ENCODE measurements at regions not wholly inside any gene's neighbourhood (a gene's known extent, or its start where the extent isn't known, plus 50 kb on each side); places are given as distances from the start of the nearest gene placed in this dataset.
"Not testable (repeated sequence)": the region's sequence is repeated elsewhere in the genome, so short reads cannot be mapped to it uniquely, and the experiment has no call there.

DNA sequence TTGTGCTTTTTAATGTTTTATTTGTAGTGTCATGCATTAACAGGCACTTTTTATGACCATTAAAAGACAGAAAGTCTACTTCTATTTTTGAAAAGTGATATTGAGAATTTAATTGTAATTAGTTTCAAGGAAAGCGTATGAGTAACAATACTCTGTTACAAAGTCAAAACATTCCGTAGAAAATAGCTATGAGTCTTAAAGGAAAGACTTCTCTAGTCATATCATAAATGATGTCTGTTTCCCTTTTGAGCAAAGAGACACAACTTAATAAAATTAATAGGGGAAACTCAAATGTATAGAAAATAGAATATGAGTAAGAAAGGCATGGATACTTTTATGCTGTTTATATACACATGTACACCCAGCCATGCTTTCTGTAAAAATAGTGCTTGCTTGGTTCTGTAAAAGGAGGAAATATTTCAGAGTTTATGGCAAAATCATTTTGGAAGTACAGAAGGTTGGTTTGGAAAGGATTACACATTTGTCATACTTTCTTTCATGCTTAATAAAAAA is 107.8 kb upstream of the AHI1 start:
- no peaks in the 10 kb centered on the region for H3K4me1 ChIP-seq (ENCODE audit: control insufficient read depth in 1 of 2, insufficient read depth in 2 of 2, low read length in 2 of 2)
- no peak overlapping the region for H3K27ac ChIP-seq (ENCODE audit: low read length)
- no peak overlapping the region for H3K4me3 ChIP-seq (ENCODE audit: low read depth in 1 of 2, low read length in 2 of 2)
- H3K9me3 ChIP-seq (ENCODE audit: control insufficient read depth in 1 of 2, low read length in 2 of 2), result no peaks in the 10 kb centered on the region
- H3K27me3 ChIP-seq (ENCODE audit: low read depth, low read length), result no peaks in the 10 kb centered on the region
- H3K36me3 ChIP-seq (ENCODE audit: control insufficient read depth in 1 of 2, insufficient read depth in 2 of 2, low read length in 2 of 2), result no peaks in the 10 kb centered on the region

DNA sequence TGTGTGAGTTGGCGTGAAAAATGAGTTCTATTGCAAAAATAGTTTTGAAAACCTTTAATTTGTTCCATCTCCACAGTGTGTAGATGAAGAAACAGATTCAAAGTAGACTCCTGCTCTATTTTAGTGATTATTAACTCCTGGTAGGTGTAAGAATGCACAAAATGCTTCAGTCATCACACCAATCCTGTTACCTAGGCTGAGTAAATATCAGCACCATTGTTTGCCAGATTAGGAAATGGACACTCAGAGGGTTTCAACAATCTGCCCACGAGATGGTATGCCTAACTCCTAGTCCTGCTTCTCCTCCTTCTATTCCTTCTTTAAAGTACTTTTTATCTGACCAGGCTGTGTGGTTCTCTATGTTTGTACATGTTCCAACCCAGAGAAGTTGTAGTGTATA is 108.9 kb upstream of the AHI1 start:
- no peaks in the 10 kb centered on the region for H3K36me3 ChIP-seq (ENCODE audit: control insufficient read depth in 1 of 2, insufficient read depth in 2 of 2, low read length in 2 of 2)
- no peaks in the 10 kb centered on the region for H3K27me3 ChIP-seq (ENCODE audit: low read depth, low read length)
- H3K4me1 ChIP-seq (ENCODE audit: control insufficient read depth in 1 of 2, insufficient read depth in 2 of 2, low read length in 2 of 2), result no peaks in the 10 kb centered on the region
- no peak overlapping the region for H3K27ac ChIP-seq (ENCODE audit: low read length)
- no peaks in the 10 kb centered on the region for H3K9me3 ChIP-seq (ENCODE audit: control insufficient read depth in 1 of 2, low read length in 2 of 2)
- no peak overlapping the region for H3K4me3 ChIP-seq (ENCODE audit: low read depth in 1 of 2, low read length in 2 of 2)

DNA sequence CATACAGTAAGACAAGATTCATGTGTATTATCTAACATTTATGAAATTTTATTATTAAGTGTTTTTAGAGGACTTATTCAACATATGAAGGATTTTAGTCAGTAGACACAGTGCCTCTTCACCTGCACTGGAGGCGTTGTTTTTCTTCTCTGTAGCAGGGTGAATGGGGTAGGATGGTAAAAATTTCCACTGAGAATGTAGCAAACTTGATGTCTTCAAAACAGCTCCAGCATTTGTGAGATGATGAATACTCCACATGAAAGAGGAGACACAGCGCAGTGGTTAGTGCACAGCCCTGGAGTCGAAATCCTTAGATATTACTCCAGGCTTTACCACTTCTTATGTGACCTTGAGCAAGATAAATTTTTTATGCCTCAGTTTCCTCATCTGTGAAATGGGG is 110.5 kb upstream of the AHI1 start:
- H3K27ac ChIP-seq (ENCODE audit: low read length), result no peak overlapping the region
- no peak overlapping the region for H3K4me3 ChIP-seq (ENCODE audit: low read depth in 1 of 2, low read length in 2 of 2)
- H3K4me1 ChIP-seq (ENCODE audit: control insufficient read depth in 1 of 2, insufficient read depth in 2 of 2, low read length in 2 of 2), result no peaks in the 10 kb centered on the region
- H3K36me3 ChIP-seq (ENCODE audit: control insufficient read depth in 1 of 2, insufficient read depth in 2 of 2, low read length in 2 of 2), result no peaks in the 10 kb centered on the region
- no peaks in the 10 kb centered on the region for H3K27me3 ChIP-seq (ENCODE audit: low read depth, low read length)
- no peaks in the 10 kb centered on the region for H3K9me3 ChIP-seq (ENCODE audit: control insufficient read depth in 1 of 2, low read length in 2 of 2)

DNA sequence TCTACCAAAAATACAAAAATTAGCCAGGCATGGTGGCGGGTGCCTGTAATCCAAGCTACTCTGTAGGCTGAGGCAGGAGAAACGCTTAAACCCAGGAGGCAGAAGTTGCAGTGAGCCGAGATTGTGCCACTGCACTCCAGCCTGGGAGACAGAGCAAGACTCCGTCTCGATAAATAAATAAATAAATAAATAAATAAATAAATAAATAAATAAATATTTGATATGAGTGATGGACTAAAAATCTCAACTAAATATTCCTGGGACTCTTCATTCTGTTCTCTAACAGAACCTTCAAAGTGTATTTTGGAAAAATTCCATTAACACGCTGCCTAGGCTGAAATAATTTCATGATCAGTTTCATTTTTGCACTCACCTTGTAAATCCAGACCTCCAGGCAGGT is 112.7 kb upstream of the AHI1 start:
- H3K27ac ChIP-seq (ENCODE audit: low read length); H3K36me3 ChIP-seq (ENCODE audit: control insufficient read depth in 1 of 2, insufficient read depth in 2 of 2, low read length in 2 of 2); H3K4me1 ChIP-seq (ENCODE audit: control insufficient read depth in 1 of 2, insufficient read depth in 2 of 2, low read length in 2 of 2); H3K9me3 ChIP-seq (ENCODE audit: control insufficient read depth in 1 of 2, low read length in 2 of 2); H3K4me3 ChIP-seq (ENCODE audit: low read depth in 1 of 2, low read length in 2 of 2); H3K27me3 ChIP-seq (ENCODE audit: low read depth, low read length): not testable (repeated sequence)

DNA sequence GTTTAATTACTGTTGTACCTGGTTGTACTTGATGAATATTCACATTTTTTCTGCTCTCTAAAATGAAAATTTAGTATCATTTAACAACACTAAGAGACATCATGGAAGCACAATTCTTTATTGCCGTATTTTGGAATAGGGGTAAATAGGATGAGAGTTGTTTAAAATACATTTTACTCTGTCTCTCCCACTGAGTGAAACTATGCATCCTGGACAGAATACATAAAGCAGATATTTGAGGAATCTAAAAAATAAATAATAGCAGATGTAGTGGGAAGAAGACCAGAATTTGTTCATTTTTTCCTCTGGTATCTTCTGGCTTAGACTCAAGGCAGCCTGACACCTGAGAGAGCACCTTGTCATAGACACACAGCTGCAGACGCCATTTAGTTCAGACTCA is 119.1 kb upstream of the AHI1 start:
- H3K4me3 ChIP-seq (ENCODE audit: low read depth in 1 of 2, low read length in 2 of 2), result no peak overlapping the region
- no peak overlapping the region for H3K27ac ChIP-seq (ENCODE audit: low read length)
- H3K4me1 ChIP-seq (ENCODE audit: control insufficient read depth in 1 of 2, insufficient read depth in 2 of 2, low read length in 2 of 2), result no peaks in the 10 kb centered on the region

DNA sequence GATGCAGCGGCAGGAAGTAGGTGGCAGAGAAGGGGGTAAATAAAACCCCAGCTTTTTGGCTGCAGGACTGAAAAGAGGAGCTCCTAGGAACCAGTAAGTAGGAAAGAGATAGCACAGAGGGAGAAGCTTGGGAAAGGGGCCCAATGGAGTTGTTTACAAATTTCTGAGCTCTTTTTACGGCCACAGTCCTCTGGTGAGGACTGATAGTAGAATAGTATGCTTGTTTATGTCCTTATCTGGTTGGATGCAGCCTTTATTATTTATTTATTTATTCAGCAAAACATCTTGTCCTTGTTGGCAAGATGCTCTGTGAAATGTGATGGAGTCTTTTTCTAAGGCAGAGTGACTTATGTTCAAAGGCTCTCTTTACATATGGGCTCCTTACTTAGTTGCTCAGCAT is 119.7 kb upstream of the AHI1 start:
- Histone ChIP-seq H3K4me3 (ENCODE audit: low read depth in 1 of 2, low read length in 2 of 2) (no peak overlapping the region), H3K27me3 (ENCODE audit: low read depth, low read length) (no peaks in the 10 kb centered on the region), H3K27ac (ENCODE audit: low read length) (no peak overlapping the region), H3K9me3 (ENCODE audit: control insufficient read depth in 1 of 2, low read length in 2 of 2) (no peaks in the 10 kb centered on the region), H3K4me1 (ENCODE audit: control insufficient read depth in 1 of 2, insufficient read depth in 2 of 2, low read length in 2 of 2) (no peaks in the 10 kb centered on the region), H3K36me3 (ENCODE audit: control insufficient read depth in 1 of 2, insufficient read depth in 2 of 2, low read length in 2 of 2) (no peaks in the 10 kb centered on the region)

More for the DNA sequence above, 119.1 kb upstream of the AHI1 start:
- H3K9me3 ChIP-seq (ENCODE audit: control insufficient read depth in 1 of 2, low read length in 2 of 2), result no peaks in the 10 kb centered on the region
- no peaks in the 10 kb centered on the region for H3K36me3 ChIP-seq (ENCODE audit: control insufficient read depth in 1 of 2, insufficient read depth in 2 of 2, low read length in 2 of 2)
- H3K27me3 ChIP-seq (ENCODE audit: low read depth, low read length), result no peaks in the 10 kb centered on the region

DNA sequence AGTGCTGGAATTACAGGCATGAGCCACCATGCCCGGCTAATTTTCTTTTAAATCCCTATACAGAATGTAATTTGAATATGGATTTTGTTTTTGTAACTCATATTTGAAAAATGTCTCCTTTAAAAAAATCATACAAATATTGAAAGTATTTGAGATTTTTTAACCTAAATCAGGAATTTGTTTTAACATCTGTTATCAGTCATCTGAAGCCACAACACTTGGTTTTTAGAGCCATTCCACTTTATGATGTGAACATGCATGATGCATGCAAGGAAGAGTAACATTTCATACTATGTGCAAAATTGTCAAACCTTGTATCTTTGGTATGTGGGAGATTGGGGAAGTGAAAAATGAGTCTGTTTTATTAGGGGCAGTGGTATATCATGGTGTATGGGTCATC is 124.5 kb upstream of the AHI1 start:
- Histone ChIP-seq H3K4me1 (ENCODE audit: control insufficient read depth in 1 of 2, insufficient read depth in 2 of 2, low read length in 2 of 2) (no peaks in the 10 kb centered on the region), H3K9me3 (ENCODE audit: control insufficient read depth in 1 of 2, low read length in 2 of 2) (no peaks in the 10 kb centered on the region), H3K27me3 (ENCODE audit: low read depth, low read length) (no peaks in the 10 kb centered on the region), H3K27ac (ENCODE audit: low read length) (no peak overlapping the region), H3K4me3 (ENCODE audit: low read depth in 1 of 2, low read length in 2 of 2) (no peak overlapping the region), H3K36me3 (ENCODE audit: control insufficient read depth in 1 of 2, insufficient read depth in 2 of 2, low read length in 2 of 2) (no peaks in the 10 kb centered on the region)

DNA sequence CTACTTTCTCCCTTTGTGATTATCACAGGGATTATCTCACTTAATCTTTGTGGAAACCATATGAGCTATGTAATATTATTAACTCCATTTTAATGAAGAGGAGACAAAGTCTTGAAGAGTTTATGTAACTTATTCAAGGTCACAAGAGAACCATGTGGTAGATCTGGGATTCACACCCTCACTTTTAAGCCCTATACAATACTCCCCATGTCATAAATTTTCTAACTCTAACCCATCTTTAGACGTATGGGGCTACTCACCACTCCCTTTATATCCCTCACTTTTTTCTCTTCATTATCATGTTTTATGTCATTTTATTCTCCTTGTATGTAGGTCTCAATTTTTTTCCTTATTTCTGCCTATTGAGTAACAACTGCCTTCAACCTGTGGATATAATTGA is 126.4 kb upstream of the AHI1 start:
- no peak overlapping the region for H3K27ac ChIP-seq (ENCODE audit: low read length)
- no peaks in the 10 kb centered on the region for H3K4me1 ChIP-seq (ENCODE audit: control insufficient read depth in 1 of 2, insufficient read depth in 2 of 2, low read length in 2 of 2)
- no peaks in the 10 kb centered on the region for H3K36me3 ChIP-seq (ENCODE audit: control insufficient read depth in 1 of 2, insufficient read depth in 2 of 2, low read length in 2 of 2)
- H3K9me3 ChIP-seq (ENCODE audit: control insufficient read depth in 1 of 2, low read length in 2 of 2), result no peaks in the 10 kb centered on the region
- H3K27me3 ChIP-seq (ENCODE audit: low read depth, low read length), result no peaks in the 10 kb centered on the region
- no peak overlapping the region for H3K4me3 ChIP-seq (ENCODE audit: low read depth in 1 of 2, low read length in 2 of 2)

DNA sequence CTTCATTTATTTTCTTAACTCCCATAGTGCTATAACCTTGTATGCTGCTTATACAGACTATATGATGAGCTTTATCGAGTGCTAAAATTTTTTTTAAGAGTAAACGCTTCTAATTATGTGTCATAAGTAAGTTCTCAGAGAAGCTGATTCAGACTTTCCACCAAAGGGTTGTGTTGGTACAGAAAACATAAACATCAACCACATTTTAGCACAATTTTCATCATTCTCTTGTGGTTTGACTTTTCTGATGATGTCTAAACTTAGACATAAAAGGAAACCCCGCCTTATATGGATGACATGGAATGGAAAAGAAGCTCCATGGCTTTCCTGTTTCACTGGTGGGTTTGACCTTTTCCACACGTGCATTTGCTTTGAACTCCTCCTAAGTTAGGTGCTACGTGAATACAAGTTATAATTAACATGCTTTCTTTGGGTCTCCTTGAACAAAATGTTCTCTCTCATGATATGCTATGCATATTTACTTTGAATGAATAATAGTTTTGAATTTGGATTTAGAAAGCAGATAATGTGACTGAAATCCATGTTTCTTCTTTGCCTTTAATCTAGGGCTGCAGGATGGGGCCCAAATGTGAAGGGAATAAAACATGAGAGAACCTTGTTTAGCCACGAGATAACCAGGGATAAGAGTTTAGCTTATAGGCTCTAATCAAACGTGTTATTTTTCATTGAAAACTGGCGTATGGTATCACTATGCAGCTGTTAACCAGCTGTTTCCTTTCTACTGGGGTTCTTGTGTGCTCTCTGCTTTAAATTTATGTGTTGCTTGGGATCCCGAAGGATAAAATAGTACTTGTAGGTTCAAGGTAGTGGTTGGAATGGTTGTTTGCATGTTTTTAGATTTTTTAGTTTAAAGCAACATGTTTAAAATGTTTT is 127.1 kb upstream of the AHI1 start:
- no peaks in the 10 kb centered on the region for H3K27me3 ChIP-seq (ENCODE audit: low read depth, low read length)
- H3K4me3 ChIP-seq (ENCODE audit: low read depth in 1 of 2, low read length in 2 of 2), result no peak overlapping the region
- H3K9me3 ChIP-seq (ENCODE audit: control insufficient read depth in 1 of 2, low read length in 2 of 2), result no peaks in the 10 kb centered on the region
- no peaks in the 10 kb centered on the region for H3K36me3 ChIP-seq (ENCODE audit: control insufficient read depth in 1 of 2, insufficient read depth in 2 of 2, low read length in 2 of 2)
- H3K4me1 ChIP-seq (ENCODE audit: control insufficient read depth in 1 of 2, insufficient read depth in 2 of 2, low read length in 2 of 2), result no peaks in the 10 kb centered on the region
- no peak overlapping the region for H3K27ac ChIP-seq (ENCODE audit: low read length)

DNA sequence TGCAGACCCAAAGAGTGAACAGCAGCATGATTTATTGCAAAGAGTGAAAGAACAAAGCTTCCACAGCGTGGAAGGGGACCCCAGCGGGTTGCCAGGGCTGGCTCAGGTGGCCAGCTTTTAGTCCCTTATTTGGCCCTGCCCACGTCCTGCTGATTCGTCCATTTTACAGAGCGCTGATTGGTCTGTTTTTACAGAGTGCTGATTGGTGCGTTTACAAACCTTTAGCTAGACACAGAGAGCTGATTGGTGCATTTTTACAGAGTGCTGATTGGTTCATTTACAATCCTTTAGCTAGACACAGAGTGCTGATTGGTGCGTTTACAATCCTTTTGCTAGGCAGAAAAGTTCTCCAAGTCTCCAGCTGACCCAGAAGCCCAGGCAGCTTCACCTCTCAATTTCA is 128.5 kb upstream of the AHI1 start:
- H3K27me3 ChIP-seq (ENCODE audit: low read depth, low read length); H3K36me3 ChIP-seq (ENCODE audit: control insufficient read depth in 1 of 2, insufficient read depth in 2 of 2, low read length in 2 of 2); H3K9me3 ChIP-seq (ENCODE audit: control insufficient read depth in 1 of 2, low read length in 2 of 2); H3K4me3 ChIP-seq (ENCODE audit: low read depth in 1 of 2, low read length in 2 of 2); H3K27ac ChIP-seq (ENCODE audit: low read length); H3K4me1 ChIP-seq (ENCODE audit: control insufficient read depth in 1 of 2, insufficient read depth in 2 of 2, low read length in 2 of 2): not testable (repeated sequence)

DNA sequence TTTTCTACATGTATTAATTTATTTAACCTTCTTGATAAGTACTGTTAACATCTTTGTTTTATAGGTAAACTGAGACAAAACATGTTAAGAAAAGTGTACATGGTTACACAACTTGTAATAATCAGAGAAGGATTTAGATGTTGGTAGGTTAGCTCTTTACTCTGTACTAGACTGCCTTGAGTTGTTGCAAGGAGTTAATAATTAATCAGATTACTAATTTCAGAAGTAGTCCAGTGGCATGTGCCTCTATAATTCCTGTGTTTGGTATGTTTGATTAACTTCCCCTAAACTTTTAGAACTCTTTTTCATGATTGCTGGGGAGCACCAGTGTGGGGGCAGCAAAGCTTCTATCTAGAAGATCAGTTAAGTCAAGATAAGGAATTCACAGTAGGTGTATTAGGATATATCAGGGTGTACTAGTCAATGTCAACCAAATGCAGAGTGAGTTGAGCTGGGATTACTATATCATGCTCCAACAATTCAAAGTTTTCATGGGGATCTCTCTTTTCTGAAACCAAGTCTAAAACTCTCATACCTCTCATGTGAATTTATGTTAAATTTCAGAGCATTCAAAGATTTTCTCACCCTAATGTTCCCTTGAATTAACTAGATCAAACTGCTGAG is 129.7 kb upstream of the AHI1 start:
- H3K4me1 ChIP-seq (ENCODE audit: control insufficient read depth in 1 of 2, insufficient read depth in 2 of 2, low read length in 2 of 2), result no peaks in the 10 kb centered on the region
- no peak overlapping the region for H3K27ac ChIP-seq (ENCODE audit: low read length)

More for the DNA sequence above, 129.7 kb upstream of the AHI1 start:
- H3K4me3 ChIP-seq (ENCODE audit: low read depth in 1 of 2, low read length in 2 of 2), result no peak overlapping the region
- no peaks in the 10 kb centered on the region for H3K27me3 ChIP-seq (ENCODE audit: low read depth, low read length)
- H3K36me3 ChIP-seq (ENCODE audit: control insufficient read depth in 1 of 2, insufficient read depth in 2 of 2, low read length in 2 of 2), result no peaks in the 10 kb centered on the region
- no peaks in the 10 kb centered on the region for H3K9me3 ChIP-seq (ENCODE audit: control insufficient read depth in 1 of 2, low read length in 2 of 2)

All from muscle layer of duodenum (tissue), 2 donors.